Tibial nerve (tissue), 4 donors: ENCODE measurements at regions not wholly inside any gene's neighbourhood (a gene's known extent, or its start where the extent isn't known, plus 50 kb on each side); places are given as distances from the start of the nearest gene placed in this dataset.

ENCODE experiments used
- EP300 ChIP-seq, 2 donors: sonication (generic); formaldehyde crosslinking; IDR thresholded peaks; one replicate each; pipeline ENCODE4 v1.6.1; 2017; ENCODE audit warnings: antibody characterized with exemption in 2 of 2, mild to moderate bottlenecking in 1 of 2
- POLR2A ChIP-seq, 2 donors: fragments of 450-650 bp; IDR thresholded peaks; one replicate each; pipeline ENCODE4 v1.6.1; 2017; ENCODE audit warnings: antibody characterized with exemption in 2 of 2, mild to moderate bottlenecking in 2 of 2, moderate library complexity in 2 of 2
- TF ChIP-seq, protein P1 (sequence below), 5 experiments: fragments of 200-600 bp in 3 of 5; fragments of 450-650 bp in 2 of 5; sonication (generic) in 3 of 5; IDR thresholded peaks; one replicate each; pipeline ENCODE4 v1.5.1; 2016 to 2019; ENCODE audit warnings: antibody characterized with exemption in 5 of 5, mild to moderate bottlenecking in 3 of 5, moderate library complexity in 2 of 5

- TF ChIP-seq, protein P1, sequence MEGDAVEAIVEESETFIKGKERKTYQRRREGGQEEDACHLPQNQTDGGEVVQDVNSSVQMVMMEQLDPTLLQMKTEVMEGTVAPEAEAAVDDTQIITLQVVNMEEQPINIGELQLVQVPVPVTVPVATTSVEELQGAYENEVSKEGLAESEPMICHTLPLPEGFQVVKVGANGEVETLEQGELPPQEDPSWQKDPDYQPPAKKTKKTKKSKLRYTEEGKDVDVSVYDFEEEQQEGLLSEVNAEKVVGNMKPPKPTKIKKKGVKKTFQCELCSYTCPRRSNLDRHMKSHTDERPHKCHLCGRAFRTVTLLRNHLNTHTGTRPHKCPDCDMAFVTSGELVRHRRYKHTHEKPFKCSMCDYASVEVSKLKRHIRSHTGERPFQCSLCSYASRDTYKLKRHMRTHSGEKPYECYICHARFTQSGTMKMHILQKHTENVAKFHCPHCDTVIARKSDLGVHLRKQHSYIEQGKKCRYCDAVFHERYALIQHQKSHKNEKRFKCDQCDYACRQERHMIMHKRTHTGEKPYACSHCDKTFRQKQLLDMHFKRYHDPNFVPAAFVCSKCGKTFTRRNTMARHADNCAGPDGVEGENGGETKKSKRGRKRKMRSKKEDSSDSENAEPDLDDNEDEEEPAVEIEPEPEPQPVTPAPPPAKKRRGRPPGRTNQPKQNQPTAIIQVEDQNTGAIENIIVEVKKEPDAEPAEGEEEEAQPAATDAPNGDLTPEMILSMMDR (IDR thresholded peaks at IDR 0.05): no peak
- TF ChIP-seq EP300 (IDR thresholded peaks at IDR 0.05): no peak
- no peak for TF ChIP-seq POLR2A (IDR thresholded peaks at IDR 0.05)
Observed at GRCh38 chr6:155638200-155638599, 182.6 kb upstream of the NOX3 start.
